ENCODE measurements at regions not wholly inside any gene's neighbourhood (a gene's known extent, or its start where the extent isn't known, plus 50 kb on each side); places are given as distances from the start of the nearest gene placed in this dataset.

DNA sequence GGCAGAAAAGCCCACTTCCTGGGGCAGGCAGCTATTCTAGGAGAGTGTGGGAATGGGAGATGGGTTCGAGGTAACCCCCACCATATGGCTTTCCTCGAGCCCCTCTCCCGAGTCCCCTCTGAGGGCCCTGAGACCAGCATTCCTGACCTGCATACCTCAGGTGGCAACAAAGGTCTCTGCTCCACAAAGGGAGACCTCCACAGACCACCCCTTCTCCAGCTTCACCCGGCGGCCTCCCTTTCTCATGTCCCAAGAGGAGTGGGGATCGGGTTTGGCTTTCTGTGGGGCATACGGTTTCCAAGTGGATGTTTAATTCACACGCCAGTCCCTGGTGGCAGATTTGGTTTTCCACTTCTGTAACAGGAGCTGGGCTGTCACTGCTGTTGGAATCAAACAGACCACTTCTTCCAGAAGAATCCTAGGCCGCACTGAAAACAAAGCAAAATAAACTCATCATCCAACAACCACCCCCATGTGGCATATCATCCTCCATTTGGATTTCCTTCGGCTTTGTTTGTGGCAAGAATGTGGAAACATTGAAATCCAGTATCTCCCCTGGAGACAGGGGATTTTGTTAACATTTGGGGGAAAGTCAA lies 83.2 kb downstream of the DLL1 start:
- ATAC-seq (ENCODE audit: low FRiP score in 2 of 2) (no peak), DNase-seq (no peak)
- Histone ChIP-seq H3K36me3 (no peaks in the 10 kb centered on the region), H3K4me1 (no peaks in the 10 kb centered on the region), H3K4me3 (no peak overlapping the region), H3K27ac (no peak overlapping the region), H3K27me3 (peaks cover 0 to 2% (median 0%) of the 10 kb centered on the region in 4 donors), H3K9me3 (no peaks in the 10 kb centered on the region)
- TF ChIP-seq POLR2AphosphoS5 (IDR thresholded peaks at IDR 0.05) (no peak), POLR2A (IDR thresholded peaks at IDR 0.05) (no peak), EP300 (IDR thresholded peaks at IDR 0.05) (no peak)
- TF ChIP-seq, protein P1, sequence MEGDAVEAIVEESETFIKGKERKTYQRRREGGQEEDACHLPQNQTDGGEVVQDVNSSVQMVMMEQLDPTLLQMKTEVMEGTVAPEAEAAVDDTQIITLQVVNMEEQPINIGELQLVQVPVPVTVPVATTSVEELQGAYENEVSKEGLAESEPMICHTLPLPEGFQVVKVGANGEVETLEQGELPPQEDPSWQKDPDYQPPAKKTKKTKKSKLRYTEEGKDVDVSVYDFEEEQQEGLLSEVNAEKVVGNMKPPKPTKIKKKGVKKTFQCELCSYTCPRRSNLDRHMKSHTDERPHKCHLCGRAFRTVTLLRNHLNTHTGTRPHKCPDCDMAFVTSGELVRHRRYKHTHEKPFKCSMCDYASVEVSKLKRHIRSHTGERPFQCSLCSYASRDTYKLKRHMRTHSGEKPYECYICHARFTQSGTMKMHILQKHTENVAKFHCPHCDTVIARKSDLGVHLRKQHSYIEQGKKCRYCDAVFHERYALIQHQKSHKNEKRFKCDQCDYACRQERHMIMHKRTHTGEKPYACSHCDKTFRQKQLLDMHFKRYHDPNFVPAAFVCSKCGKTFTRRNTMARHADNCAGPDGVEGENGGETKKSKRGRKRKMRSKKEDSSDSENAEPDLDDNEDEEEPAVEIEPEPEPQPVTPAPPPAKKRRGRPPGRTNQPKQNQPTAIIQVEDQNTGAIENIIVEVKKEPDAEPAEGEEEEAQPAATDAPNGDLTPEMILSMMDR (IDR thresholded peaks at IDR 0.05): no peak
- 79 to 86% methylated on average over 10 of the region's 10 CpGs for WGBS, 2 donors

DNA sequence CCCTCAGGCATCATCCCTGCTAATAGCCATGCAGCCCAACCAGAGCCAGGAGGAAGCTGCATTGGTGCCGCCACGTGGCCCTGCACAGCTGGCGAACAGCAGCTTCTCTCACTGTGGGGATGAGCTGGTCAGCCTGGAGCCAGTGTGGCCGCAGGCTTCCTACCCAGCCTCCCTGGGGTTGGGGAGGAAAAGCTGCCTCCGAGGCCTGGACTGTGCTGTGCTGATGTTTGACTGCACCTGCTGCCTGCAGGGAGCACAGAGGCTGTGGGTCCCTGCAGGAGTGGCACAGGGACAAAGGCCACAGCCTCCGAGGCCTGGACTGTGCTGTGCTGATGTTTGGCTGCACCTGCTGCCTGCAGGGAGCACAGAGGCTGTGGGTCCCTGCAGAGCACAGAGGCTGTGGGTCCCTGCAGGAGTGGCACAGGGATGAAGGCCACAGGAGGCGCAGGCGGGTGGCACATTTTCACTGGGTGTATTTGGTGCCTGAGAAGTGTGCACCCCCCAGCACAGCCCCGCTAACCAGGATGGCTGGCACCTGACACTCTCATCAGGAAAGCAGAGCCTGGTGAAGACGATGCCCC lies 83.9 kb downstream of the DLL1 start:
- Histone ChIP-seq H3K4me1 (no peaks in the 10 kb centered on the region), H3K9me3 (no peaks in the 10 kb centered on the region), H3K4me3 (no peak overlapping the region), H3K36me3 (no peaks in the 10 kb centered on the region), H3K27ac (no peak overlapping the region), H3K27me3 (peaks cover 0 to 2% (median 0%) of the 10 kb centered on the region in 4 donors)
- TF ChIP-seq, protein P1 (IDR thresholded peaks at IDR 0.05): no peak
- no peak for TF ChIP-seq POLR2AphosphoS5 (IDR thresholded peaks at IDR 0.05)
- TF ChIP-seq POLR2A (IDR thresholded peaks at IDR 0.05): no peak
- TF ChIP-seq EP300 (IDR thresholded peaks at IDR 0.05): no peak
- DNase-seq (peak in 1 of 2 donors; percentile 44), ATAC-seq (ENCODE audit: low FRiP score in 2 of 2) (no peak)
- 86 to 100% methylated on average over 1 to 8 of the region's 10 CpGs for WGBS, 2 donors

DNA sequence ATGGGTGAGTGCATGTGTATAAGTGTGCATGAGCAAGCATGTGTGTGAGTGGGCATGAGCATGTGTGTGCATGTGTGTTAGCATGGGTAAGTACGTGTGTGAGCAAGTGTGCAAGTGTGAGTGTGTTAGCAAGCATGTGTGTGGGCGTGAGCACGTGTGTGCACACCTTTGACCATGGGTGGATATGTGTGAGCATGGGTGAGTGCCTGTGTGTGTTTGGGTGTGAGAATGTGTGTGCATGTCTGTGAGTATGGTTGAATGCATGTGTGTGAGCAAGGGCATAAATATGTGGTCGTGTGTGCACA lies 84.6 kb downstream of the DLL1 start:
- WGBS, 2 donors: 83 to 91% methylated on average over 4 of the region's 4 CpGs
- Histone ChIP-seq H3K27me3 (peaks cover 0 to 2% (median 0%) of the 10 kb centered on the region in 4 donors), H3K4me1 (no peaks in the 10 kb centered on the region), H3K9me3 (no peaks in the 10 kb centered on the region), H3K27ac (no peak overlapping the region), H3K4me3 (no peak overlapping the region), H3K36me3 (no peaks in the 10 kb centered on the region)
- TF ChIP-seq EP300 (IDR thresholded peaks at IDR 0.05) (no peak), POLR2A (IDR thresholded peaks at IDR 0.05) (no peak), POLR2AphosphoS5 (IDR thresholded peaks at IDR 0.05) (no peak)
- TF ChIP-seq, protein P1 (IDR thresholded peaks at IDR 0.05): no peak
- DNase-seq: no peak
- ATAC-seq (ENCODE audit: low FRiP score in 2 of 2): peak in 1 of 2 donors; percentile 16

DNA sequence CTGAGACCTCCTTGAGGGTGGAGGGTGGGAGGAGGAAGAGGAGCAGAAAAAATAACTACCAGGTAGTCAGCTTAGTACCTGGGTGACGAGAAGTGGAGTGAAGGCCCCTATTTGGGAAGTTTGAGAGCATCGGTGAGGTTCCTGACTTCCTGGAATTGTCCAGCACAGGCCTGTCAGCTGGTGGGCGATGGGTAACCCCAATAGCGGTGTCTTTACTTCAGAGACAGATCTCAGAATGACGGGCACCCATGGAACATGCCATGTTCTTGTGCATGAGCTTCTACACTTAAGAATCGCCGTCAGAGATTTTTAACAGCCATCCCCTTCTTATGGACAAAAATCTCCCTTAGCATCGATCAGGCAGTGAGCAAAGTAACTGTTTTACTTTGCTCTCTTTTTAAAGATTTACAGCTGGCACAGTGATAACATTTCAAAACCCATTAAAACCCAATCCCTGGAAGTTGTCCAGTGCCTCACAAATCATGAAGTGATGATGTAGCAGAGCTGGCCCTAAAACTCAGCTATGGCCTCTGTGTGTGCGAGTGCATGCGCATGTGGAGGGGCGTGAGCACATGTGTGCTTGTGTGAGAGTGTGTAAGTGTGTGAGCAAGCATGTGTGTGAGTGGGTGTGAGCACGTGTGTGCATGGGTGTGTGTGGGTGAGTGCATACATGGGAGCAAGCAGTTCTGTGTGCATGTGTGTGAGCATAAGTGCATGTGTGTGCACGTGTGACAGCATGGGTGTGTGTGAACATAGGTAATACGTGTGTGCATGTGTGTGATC lies 85.2 kb downstream of the DLL1 start:
- no peak for DNase-seq
- Histone ChIP-seq H3K4me3 (no peak overlapping the region), H3K27me3 (peaks cover 0 to under 1% (median 0%) of the 10 kb centered on the region in 4 donors), H3K4me1 (no peaks in the 10 kb centered on the region), H3K36me3 (no peaks in the 10 kb centered on the region), H3K9me3 (no peaks in the 10 kb centered on the region), H3K27ac (no peak overlapping the region)
- WGBS, 2 donors: 85% methylated on average over 14 of the region's 14 CpGs
- ATAC-seq (ENCODE audit: low FRiP score in 2 of 2): no peak
- TF ChIP-seq POLR2AphosphoS5 (IDR thresholded peaks at IDR 0.05) (no peak), EP300 (IDR thresholded peaks at IDR 0.05) (no peak), POLR2A (IDR thresholded peaks at IDR 0.05) (no peak)
- TF ChIP-seq, protein P1 (IDR thresholded peaks at IDR 0.05): no peak

Data from upper lobe of left lung (tissue), 6 donors.